Glutamatergic neuron (in vitro differentiated cells): ENCODE measurements at regions not wholly inside any gene's neighbourhood (a gene's known extent, or its start where the extent isn't known, plus 50 kb on each side); places are given as distances from the start of the nearest gene placed in this dataset.
A peak's percentile ranks its signal among the peaks of the same experiment; 100 is the strongest.

Experiments used
- DNase-seq: peaks from one replicate; pipeline ENCODE4 v3.0.0; 2022
- H3K27ac Mint-ChIP-seq: one replicate; pipeline ENCODE4 v1.8.0; 2020; ENCODE audit warnings: mild to moderate bottlenecking, mixed read lengths, inconsistent platforms; ENCODE audit not compliant: unreplicated experiment
- H3K27me3 Mint-ChIP-seq: one replicate; pipeline ENCODE4 v1.8.0; 2020; ENCODE audit warnings: mild to moderate bottlenecking, moderate library complexity, mixed read lengths, inconsistent platforms; ENCODE audit not compliant: unreplicated experiment
- H3K36me3 Mint-ChIP-seq: one replicate; pipeline ENCODE4 v1.8.0; 2020; ENCODE audit warnings: mild to moderate bottlenecking, mixed read lengths, inconsistent platforms; ENCODE audit not compliant: unreplicated experiment
- H3K4me1 Mint-ChIP-seq: one replicate; pipeline ENCODE4 v1.8.0; 2020; ENCODE audit warnings: mild to moderate bottlenecking, low read depth, mixed read lengths, inconsistent platforms; ENCODE audit not compliant: unreplicated experiment
- H3K4me3 Mint-ChIP-seq: one replicate; pipeline ENCODE4 v1.8.0; 2020; ENCODE audit warnings: mild to moderate bottlenecking, mixed read lengths, inconsistent platforms; ENCODE audit not compliant: unreplicated experiment
- H3K9me3 Mint-ChIP-seq: one replicate; pipeline ENCODE4 v1.8.0; 2020; ENCODE audit warnings: mild to moderate bottlenecking, moderate library complexity, mixed read lengths, inconsistent platforms; ENCODE audit not compliant: unreplicated experiment
- TF ChIP-seq, protein P1 (sequence below): fragments of 200-600 bp; sonication (generic); IDR thresholded peaks from one replicate; pipeline ENCODE4 v1.5.0; 2021; ENCODE audit not compliant: partially characterized antibody, unreplicated experiment

DNA sequence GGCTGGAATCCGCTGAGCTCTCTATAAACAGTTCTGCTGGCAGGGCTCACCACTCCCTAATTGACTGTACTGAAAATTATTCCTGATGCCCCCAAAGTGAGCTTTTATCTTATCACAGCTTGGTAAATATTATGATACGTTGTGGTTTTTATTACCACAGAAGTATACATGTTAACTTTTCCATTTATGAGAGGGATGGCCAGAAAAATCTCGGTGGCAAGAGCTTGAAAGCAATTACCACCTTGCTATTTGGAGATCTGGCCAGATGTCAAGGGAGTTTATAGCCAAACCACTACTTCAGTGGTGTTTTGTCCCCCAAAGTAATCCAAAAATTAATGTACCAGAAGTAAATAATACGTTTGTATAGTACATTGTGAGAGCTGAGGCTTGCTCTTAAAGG, 75.4 kb upstream of the RCN1 start:
- Mint-ChIP-seq H3K4me1 (no peaks in the 10 kb centered on the region), H3K9me3 (peaks cover 1% of the 10 kb centered on the region), H3K4me3 (no peak overlapping the region), H3K36me3 (no peaks in the 10 kb centered on the region), H3K27ac (no peak overlapping the region), H3K27me3 (peaks cover 2% of the 10 kb centered on the region)
- TF ChIP-seq, protein P1, sequence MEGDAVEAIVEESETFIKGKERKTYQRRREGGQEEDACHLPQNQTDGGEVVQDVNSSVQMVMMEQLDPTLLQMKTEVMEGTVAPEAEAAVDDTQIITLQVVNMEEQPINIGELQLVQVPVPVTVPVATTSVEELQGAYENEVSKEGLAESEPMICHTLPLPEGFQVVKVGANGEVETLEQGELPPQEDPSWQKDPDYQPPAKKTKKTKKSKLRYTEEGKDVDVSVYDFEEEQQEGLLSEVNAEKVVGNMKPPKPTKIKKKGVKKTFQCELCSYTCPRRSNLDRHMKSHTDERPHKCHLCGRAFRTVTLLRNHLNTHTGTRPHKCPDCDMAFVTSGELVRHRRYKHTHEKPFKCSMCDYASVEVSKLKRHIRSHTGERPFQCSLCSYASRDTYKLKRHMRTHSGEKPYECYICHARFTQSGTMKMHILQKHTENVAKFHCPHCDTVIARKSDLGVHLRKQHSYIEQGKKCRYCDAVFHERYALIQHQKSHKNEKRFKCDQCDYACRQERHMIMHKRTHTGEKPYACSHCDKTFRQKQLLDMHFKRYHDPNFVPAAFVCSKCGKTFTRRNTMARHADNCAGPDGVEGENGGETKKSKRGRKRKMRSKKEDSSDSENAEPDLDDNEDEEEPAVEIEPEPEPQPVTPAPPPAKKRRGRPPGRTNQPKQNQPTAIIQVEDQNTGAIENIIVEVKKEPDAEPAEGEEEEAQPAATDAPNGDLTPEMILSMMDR, result no peak
- no peak for DNase-seq

DNA sequence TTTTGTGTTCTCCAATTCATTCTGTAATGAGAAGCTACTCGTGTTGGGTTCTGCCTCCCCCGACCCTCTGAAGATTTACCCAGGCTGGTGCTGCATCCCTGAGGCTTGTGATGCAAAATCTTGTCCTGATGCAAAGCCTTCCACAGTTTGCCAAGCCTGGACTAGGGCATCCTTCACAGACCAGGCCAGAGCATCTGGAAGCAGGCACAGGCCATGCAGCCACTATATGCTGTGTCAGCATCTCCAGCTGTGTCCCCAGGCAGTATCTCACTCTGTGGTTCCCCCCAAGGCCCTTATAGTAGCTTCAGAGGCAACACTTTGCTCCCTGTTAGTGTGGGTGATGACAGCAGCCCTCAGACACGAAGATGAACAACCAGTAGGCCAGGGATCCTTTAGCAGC, 77.3 kb upstream of the RCN1 start:
- H3K9me3 Mint-ChIP-seq, result peaks cover 1% of the 10 kb centered on the region
- H3K4me1 Mint-ChIP-seq, result peaks cover under 1% of the 10 kb centered on the region
- TF ChIP-seq, protein P1, result no peak
- H3K27me3 Mint-ChIP-seq, result peaks cover 6% of the 10 kb centered on the region
- no peak overlapping the region for H3K27ac Mint-ChIP-seq
- no peak for DNase-seq
- no peaks in the 10 kb centered on the region for H3K36me3 Mint-ChIP-seq
- no peak overlapping the region for H3K4me3 Mint-ChIP-seq

DNA sequence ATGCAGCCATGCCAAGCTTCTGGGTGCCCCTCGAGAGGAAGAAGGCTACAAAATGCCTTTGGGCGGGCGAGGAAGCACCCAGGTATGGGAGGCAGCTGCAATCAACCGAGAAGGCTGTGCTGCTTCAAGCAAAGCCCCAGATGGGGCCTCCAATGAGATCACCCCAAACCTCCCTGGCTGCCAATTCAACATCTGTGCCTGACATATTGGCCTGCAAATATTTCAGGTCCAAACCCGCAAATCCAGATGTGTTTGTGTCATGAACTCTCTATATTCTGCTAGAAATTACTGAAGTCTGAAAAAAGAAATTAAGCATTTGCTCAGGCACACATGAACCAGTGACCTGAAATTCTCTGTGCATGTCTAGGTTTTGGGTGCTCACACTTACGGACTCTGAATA, 78.8 kb upstream of the RCN1 start:
- no peak for DNase-seq
- H3K36me3 Mint-ChIP-seq, result no peaks in the 10 kb centered on the region
- no peak overlapping the region for H3K4me3 Mint-ChIP-seq
- peaks cover 1% of the 10 kb centered on the region for H3K9me3 Mint-ChIP-seq
- H3K27ac Mint-ChIP-seq, result no peak overlapping the region
- peaks cover 9% of the 10 kb centered on the region for H3K4me1 Mint-ChIP-seq
- H3K27me3 Mint-ChIP-seq, result peaks cover 6% of the 10 kb centered on the region
- TF ChIP-seq, protein P1, result no peak

DNA sequence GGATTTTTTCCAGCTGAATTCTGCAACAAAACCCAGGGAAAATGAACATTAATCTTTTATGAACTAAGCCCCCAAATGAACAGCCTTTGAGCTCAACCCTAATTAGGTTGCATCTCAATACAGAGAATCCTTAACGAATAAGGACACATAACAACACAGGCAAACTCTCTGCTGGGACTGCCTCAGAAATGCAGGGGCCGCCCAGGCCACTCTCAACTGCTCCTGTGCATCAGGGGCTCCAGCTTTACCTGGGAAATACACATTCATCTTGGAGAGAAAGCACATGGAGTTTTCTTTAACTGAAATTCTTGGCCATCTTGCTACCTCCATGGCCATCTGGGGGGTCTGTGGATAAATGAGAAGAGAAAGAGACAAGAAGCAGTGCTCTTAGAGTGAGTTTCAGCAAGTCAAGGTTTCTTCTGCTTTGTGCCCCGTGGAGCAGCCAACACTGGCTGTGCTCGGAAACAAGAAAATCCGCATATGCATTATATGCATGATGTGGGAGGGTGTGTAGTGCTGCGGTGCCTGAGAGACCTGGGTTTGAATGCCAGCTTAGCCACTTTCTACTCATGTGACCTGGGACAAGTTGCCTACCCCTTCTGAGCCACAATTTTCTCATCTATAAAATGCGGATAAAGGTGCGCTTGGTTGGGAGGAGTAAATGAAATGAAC, 81.9 kb upstream of the RCN1 start:
- Mint-ChIP-seq H3K4me3 (no peak overlapping the region), H3K9me3 (peaks cover 1% of the 10 kb centered on the region), H3K36me3 (no peaks in the 10 kb centered on the region), H3K27ac (no peak overlapping the region), H3K4me1 (peaks cover 22% of the 10 kb centered on the region), H3K27me3 (peaks cover 6% of the 10 kb centered on the region)
- TF ChIP-seq, protein P1, result no peak
- no peak for DNase-seq

DNA sequence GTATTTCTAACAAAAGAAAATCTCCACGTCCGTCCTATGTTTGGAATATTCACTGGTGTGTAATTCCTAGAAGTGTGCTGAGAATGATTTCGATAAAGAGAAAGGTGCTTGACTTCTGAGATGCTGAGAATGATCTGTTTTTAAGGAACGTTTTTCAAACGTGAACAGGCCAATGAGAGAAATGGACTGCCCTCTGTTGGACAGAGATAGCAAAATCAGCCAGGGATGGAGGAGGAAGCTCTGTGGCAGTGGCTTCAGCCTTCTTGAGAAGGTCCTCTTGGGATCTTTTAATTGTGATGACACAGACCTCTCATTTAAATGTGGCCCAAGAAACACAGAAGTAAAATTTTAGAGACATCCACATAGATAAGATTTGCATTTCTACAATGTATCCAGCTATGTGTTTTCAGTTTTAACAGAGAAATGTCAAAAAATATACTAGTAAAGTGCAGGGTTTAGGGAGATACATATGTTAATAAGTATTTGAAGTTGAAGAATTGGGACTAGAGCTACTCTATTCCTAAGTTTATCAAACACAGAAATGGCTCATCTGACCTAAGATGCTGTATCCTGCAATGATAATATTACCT, 84.0 kb upstream of the RCN1 start:
- no peak overlapping the region for H3K27ac Mint-ChIP-seq
- H3K9me3 Mint-ChIP-seq, result no peaks in the 10 kb centered on the region
- TF ChIP-seq, protein P1, result peak; percentile 68
- no peak overlapping the region for H3K4me3 Mint-ChIP-seq
- H3K36me3 Mint-ChIP-seq, result no peaks in the 10 kb centered on the region
- DNase-seq, result peak; percentile 32
- H3K4me1 Mint-ChIP-seq, result peaks cover 28% of the 10 kb centered on the region
- peaks cover 4% of the 10 kb centered on the region for H3K27me3 Mint-ChIP-seq
